HG03159 (cell line): ENCODE measurements at regions not wholly inside any gene's neighbourhood (a gene's known extent, or its start where the extent isn't known, plus 50 kb on each side); places are given as distances from the start of the nearest gene placed in this dataset.

Experiments
- ATAC-seq: cut with Tn5 transposase; IDR thresholded peaks from one replicate; pipeline ENCODE4 v1.9.1; 2021; ENCODE audit warnings: mild to moderate bottlenecking, moderate library complexity; ENCODE audit not compliant: unreplicated experiment

- no peak for ATAC-seq
These were observed 116.1 kb upstream of the GALNT2 start for GRCh38 chr1:229950908-229951307.

DNA sequence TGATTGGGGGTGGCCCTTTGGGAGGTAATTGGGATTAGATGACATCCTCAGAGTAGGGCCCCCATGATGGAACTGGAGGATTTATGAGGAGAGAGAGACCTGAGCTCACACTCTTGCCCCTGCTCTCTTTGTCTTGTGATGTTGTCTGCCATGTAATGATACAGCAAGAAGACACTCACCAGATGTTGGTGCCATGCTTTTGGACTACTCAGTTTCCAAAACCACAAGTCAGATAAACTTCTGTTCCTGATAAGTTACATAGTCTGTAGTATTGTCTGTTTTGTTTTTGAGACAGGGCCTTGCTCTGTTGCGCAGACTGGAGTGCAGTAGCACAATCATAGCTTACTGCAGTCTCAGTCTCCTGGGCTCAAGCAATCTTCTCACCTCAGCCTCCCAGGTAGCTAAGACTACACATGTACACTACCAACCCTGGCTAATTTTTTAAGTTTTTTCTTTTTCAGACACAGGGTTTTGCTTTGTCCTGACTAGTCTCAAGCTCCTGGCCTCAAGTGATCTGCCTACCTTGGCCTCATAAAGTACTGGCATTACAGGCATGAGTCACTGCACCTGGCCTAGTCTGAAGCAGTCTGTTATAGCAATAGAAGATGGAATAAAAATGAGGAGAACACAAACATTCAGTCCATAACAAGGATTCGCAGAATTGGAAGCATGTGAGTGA lies 115.0 kb upstream of the GALNT2 start:
- ATAC-seq = no peak

DNA sequence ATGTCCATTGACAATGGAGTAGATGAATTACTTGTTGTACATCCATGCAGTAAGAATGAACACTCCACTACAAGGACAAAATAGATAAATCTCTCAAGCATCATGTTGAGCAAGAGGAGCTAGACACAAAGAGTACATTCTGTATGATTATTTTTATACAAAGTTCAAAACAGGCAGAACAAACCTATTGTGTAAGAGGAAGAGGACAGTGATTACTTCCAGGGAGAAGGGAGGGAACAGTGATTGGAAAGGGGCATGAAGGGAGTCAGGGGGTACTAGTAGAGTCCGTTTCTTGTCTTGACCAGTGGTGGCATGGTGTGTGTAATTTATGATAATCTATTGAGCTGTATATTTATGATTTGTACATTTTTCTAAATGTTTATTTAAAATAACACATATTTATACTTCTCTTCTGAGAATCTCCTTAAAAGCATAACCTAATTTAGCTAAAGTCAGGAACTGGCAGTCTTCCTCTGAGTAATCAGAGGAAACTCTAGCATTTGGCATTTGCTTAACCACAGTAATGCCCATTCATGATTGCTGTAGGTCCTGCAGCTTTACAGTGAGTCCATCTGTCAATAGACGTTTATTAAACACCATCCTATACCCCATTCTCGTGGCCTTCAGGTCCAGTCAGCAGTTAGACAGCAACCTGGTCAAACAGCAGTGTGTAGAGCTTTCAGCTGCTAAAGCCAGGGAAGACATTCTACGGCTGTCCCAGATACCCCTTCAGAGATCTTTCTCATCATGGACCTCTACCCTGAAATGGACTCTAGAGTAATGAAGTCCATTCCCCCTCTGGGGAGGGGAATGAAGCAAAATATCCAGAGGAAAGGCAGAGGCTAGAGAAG lies 114.1 kb upstream of the GALNT2 start:
- no peak for ATAC-seq

DNA sequence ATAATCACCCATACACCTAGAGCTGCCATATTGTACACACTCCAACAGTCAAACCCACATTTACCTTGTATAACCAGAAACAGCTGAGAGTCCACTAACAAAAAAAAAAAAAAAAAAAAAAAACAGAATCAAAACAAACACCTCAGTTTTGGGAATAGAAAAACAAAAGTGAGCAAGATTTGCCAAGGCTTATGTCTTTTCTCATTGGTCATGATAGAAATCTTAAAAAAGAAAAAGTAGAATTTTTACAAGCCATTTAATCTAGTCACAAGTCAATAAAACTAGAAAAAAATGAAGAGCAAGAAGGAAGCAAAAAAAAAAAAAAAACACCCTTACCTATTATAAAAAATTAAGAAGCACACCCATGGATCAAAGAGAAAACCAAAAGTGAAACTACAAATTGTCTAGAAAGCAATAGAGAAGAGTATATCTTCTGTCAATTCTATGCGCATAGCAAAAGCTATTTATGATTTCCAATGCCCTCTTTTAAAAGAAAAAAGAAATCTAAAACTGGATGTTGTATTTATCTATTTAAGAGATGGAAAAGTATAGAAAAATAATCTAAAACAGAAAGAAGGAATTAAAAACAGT lies 113.2 kb upstream of the GALNT2 start:
- ATAC-seq = no peak

DNA sequence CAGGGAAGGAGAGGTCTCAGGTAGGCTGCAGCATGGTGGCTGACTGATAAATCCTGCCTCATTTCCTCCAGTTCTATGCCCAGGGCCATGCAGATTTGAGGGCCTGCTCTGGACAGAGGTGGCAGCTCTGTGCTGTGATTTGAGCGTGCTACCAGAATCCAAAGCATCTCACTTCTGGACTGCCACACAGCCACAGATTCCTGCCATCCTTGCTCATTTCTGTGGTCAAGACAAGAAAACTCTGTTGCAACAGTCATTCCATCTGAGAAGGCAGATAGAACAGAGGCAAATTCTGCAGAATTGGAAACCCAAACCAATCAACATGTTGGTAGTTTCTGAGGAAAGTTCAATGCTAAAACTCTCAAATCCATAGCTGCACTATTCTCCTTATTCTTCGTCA lies 102.8 kb upstream of the GALNT2 start:
- ATAC-seq = no peak

DNA sequence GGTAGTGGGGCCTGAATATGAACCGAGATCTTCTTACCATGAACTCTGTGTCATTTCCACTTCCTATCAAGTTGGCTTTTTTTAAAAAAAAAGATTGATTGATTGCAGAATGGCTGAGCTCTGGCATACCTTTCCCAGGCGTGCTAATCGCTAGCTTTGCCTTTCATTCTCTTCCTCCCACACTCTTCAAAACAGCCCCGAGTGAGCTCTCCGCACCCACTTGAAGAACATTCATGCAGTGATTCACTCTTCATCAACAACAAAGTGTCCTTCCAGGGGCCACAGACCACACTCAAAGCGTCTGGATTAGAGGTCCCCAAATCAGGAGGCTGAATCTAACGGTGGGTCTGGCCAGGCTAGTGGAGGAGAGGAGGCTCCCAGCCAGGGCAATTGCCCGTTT lies 96.3 kb upstream of the GALNT2 start:
- no peak for ATAC-seq

GRCh38 chr1:229971141-229971540 lies 95.9 kb upstream of the GALNT2 start:
- ATAC-seq = no peak

DNA sequence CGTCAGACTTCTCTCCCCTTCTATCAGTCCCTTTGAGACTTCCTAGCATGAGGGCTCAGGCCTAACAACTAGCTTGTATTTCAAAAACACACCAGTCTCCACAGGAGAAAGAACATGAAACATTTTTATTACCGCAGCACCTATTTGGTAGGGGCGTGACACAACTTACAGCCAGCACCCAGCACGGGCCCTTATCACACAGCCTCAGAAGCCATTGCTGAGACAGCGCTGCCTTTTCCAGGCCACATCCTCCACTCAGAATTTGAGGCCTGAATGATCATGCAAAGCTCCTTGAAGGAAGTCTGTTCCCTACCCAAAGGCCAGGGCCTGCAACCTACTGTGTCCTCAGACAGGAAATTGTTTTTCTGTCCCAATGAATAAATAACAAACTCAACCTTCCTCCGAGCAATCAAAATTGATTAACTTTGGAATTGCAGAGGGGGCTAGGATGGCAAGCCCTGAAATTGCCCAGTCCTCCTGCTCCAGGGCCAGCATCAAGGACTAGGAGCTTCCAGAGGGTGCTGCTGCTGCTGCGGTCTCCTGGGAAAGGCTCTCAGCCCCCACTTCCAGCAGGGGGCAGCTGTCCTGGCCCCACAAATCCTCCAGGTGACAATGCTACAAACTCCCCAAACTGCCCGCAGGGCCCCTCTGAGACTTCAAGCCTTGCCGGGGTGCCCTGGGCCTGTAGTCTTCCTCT lies 94.3 kb upstream of the GALNT2 start:
- no peak for ATAC-seq

GRCh38 chr1:229973297-229973612 lies 93.8 kb upstream of the GALNT2 start:
- no peak for ATAC-seq

GRCh38 chr1:229975047-229975446 lies 92.0 kb upstream of the GALNT2 start:
- no peak for ATAC-seq

- ATAC-seq = no peak
These were observed 87.0 kb upstream of the GALNT2 start for GRCh38 chr1:229980009-229980408.

- ATAC-seq = no peak
These were observed 85.3 kb upstream of the GALNT2 start for GRCh38 chr1:229981736-229982135.

- no peak for ATAC-seq
These were observed 82.6 kb upstream of the GALNT2 start for GRCh38 chr1:229984310-229984991.

DNA sequence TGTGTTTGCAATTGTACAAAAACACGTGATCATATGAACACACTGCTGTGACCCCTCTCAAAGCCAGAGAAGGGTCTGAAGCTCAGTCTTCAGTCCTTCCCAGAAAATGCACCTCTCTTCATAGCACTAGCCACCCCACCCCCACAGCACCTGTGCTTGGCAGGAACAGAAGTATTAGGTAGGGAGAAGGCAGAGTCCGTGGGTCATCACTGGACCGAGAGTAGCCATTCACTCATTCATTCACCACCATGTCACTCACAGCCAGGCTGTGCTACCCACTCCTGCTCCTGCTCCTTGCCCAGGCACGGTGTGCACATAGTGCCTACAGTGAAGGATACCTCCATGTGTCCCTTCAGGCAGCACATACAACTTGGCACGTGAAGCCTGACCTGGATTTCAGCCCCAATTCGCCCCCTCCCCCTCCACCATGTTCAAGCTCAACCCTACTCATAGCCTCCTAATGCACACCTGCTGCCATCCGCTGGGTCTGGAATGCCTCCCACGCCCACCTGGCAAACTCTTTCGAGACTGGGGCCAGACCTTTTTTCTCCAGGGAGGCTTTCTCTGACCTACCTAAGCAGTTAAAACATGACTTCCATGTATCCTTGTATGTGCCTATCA lies 81.9 kb upstream of the GALNT2 start:
- ATAC-seq = no peak

DNA sequence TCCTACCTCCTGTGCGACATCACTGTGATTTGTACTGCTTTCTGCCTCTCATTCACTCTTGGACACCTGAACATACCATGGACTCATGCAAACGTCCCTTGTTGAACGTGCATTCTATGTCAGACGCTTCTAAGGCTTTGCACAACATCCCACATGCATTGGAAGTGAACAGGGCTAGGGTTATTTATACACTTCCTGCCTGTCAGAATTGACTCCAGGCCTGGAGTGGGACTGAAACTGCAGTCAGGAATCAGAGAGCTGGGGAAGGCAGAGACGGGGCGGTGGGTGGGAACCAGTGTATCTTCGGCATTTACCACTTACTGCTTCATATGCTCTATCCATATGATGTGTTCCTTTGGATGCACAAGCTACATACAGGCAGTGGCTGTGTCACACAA lies 81.4 kb upstream of the GALNT2 start:
- ATAC-seq = no peak

DNA sequence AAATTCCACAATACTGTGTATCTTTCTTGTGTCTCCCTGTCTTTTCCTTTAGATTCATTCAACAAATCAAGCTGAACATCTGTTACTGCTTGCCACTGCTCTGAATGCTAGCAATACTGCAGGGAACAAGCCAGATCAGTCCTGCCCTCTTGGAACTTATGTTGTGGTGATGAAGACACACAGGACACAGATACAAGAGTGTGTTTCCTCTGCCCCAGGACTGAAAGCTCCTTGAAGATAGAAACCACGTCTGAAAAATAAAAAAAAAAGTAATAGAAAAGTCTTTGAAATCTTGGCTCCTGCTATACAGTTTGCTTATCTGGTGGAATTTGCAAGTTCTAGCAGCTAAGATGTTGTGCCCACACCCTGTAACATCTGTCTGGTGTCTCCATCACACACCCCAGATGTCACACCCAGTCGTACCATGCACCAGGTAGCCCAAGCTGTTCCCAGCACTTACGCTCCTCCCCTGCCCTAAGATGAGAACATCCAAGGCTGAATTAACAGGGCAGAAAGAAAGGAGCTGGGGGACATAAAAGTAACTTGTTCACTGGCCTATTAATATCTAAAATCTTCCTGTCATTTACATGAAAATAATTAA lies 80.2 kb upstream of the GALNT2 start:
- no peak for ATAC-seq

DNA sequence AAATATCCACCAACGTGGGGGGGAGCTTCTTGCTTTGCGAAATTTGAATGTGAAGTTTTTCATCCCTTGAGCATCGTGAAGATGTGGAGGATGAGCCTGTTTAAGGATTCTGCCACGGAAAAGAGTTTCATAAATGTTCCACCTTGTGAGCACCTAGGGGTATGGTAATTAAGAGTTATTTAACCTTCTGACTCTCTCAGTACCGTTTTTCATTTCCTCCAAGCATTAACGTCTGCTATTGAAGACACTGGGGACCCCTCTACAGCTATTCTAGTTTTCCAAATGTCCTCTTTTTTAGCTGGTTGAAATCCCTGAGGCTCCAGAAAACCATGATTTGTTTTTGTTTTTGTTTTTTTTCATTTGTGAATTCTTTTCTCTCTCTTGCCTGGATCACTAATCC lies 79.1 kb upstream of the GALNT2 start:
- no peak for ATAC-seq

- no peak for ATAC-seq
These were observed 78.5 kb upstream of the GALNT2 start for GRCh38 chr1:229988534-229988933.

- ATAC-seq = no peak
These were observed 77.3 kb upstream of the GALNT2 start for GRCh38 chr1:229989591-229990248.

DNA sequence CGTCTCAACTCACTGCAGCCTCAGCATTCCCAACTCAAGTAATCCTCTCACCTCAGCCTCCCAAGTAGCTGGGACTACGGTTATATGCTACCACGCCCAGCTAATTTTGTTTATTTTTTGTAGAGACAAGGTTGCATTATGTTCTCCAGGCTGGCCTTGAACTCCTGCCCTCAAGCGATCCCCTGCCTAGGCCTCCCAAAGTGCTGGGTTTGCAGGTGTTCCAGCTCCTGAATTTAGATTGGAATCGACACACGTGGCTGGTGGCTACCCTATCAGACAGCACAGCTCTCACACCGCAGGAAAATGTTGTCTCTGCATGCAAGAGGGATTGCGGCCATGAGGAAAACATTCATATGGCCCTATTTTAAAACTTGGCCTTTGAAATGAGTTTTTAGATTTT lies 76.7 kb upstream of the GALNT2 start:
- ATAC-seq = no peak
